ENCODE measurements at regions not wholly inside any gene's neighbourhood (a gene's known extent, or its start where the extent isn't known, plus 50 kb on each side); places are given as distances from the start of the nearest gene placed in this dataset.

GRCh38 chr13:103487841-103488240 lies 421.6 kb upstream of the SLC10A2 start:
- Histone ChIP-seq H3K14ac (replicated peaks; ENCODE audit: low read depth, low read length) (no peak overlapping the region), H3K18ac (ENCODE audit: low read depth, low read length) (no peak overlapping the region), H3K4ac (ENCODE audit: low read depth, low read length) (no peak overlapping the region), H3K4me3 (ENCODE audit: insufficient read depth, low read depth, low read length) (no peak overlapping the region), H3K27me3 (ENCODE audit: control insufficient read depth, insufficient read depth, low read length) (no peaks in the 10 kb centered on the region), H2AK9ac (replicated peaks; ENCODE audit: low read depth, low read length, poor library complexity) (no peak overlapping the region), H3K79me1 (ENCODE audit: low read depth in 1 of 2, low read length in 2 of 2) (no peaks in the 10 kb centered on the region), H3K9ac (ENCODE audit: low read depth, low read length) (no peak overlapping the region), H4K91ac (ENCODE audit: insufficient read depth, low read depth, low read length) (no peak overlapping the region), H3K27ac (ENCODE audit: insufficient read depth, low read length) (no peak overlapping the region), H2BK120ac (ENCODE audit: low read depth, low read length) (no peak overlapping the region), H3K4me1 (ENCODE audit: control insufficient read depth, insufficient read depth, low read length) (no peaks in the 10 kb centered on the region), H4K20me1 (ENCODE audit: insufficient read depth, low read length) (no peaks in the 10 kb centered on the region), H2BK20ac (ENCODE audit: low read depth, low read length) (no peak overlapping the region), H2BK5ac (ENCODE audit: low read depth, low read length, poor library complexity, severe bottlenecking) (no peak overlapping the region), H2BK15ac (ENCODE audit: low read depth, low read length) (no peak overlapping the region), H3K23ac (ENCODE audit: low read depth, low read length) (no peak overlapping the region), H2AFZ (replicated peaks; ENCODE audit: low read length, poor library complexity) (no peak overlapping the region), H2AK5ac (ENCODE audit: low read depth, low read length) (no peak overlapping the region), H3K36me3 (ENCODE audit: control insufficient read depth, insufficient read depth, low read length) (no peaks in the 10 kb centered on the region), H4K8ac (ENCODE audit: low read depth in 2 of 2, low read length in 2 of 2) (no peak overlapping the region), H4K5ac (ENCODE audit: low read depth, low read length) (no peak overlapping the region), H3K9me3 (ENCODE audit: control insufficient read depth, insufficient read depth, low read length) (peaks cover 6% of the 10 kb centered on the region), H3K9me1 (ENCODE audit: insufficient read depth, low read length) (no peaks in the 10 kb centered on the region), H3K56ac (ENCODE audit: extremely low read depth, insufficient read depth, low read length) (no peak overlapping the region), H3K4me2 (ENCODE audit: low read depth, low read length) (no peak overlapping the region)
- WGBS, 2 experiments (ENCODE audit: extremely low coverage in 2 of 2, insufficient read length in 1 of 2), result no CpG with 5 or more reads among the region's 2 CpGs
- ChIA-PET CTCF (no interaction called here), POLR2A (ENCODE audit: unreplicated experiment) (no interaction called here)
- ATAC-seq (ENCODE audit: low read depth) (no peak), DNase-seq (no peak)
- intact Hi-C loops (cut with micrococcal nuclease), result no loop called here
- BruUV-seq (replicated peaks), result no TSS peak
- dilution Hi-C loops (cut with HindIII; ENCODE audit: low sequenced_read_pairs, unreplicated experiment), result no loop called here
- in situ Hi-C loops (cut with MboI; ENCODE audit: low sequenced_read_pairs), result no loop called here
- no peak for TF ChIP-seq RCOR1 (IDR thresholded peaks at IDR 0.05; ENCODE audit: insufficient replicate concordance, low read length)
- no peak for TF ChIP-seq MAFK (IDR thresholded peaks at IDR 0.05; ENCODE audit: low read depth, low read length)
- no peak for TF ChIP-seq USF2 (IDR thresholded peaks at IDR 0.05; ENCODE audit: low read depth, low read length)
- TF ChIP-seq MXI1 (IDR thresholded peaks at IDR 0.05; ENCODE audit: borderline replicate concordance, low read depth, low read length), result no peak
- TF ChIP-seq SMC3 (IDR thresholded peaks at IDR 0.05; ENCODE audit: low read depth, low read length), result no peak

All from IMR-90 (cell line).